GM21529 (cell line): ENCODE measurements at regions not wholly inside any gene's neighbourhood (a gene's known extent, or its start where the extent isn't known, plus 50 kb on each side); places are given as distances from the start of the nearest gene placed in this dataset.

ENCODE experiments used
- ATAC-seq: cut with Tn5 transposase; IDR thresholded peaks from one replicate; pipeline ENCODE4 v1.9.1; 2021; ENCODE audit not compliant: unreplicated experiment

DNA sequence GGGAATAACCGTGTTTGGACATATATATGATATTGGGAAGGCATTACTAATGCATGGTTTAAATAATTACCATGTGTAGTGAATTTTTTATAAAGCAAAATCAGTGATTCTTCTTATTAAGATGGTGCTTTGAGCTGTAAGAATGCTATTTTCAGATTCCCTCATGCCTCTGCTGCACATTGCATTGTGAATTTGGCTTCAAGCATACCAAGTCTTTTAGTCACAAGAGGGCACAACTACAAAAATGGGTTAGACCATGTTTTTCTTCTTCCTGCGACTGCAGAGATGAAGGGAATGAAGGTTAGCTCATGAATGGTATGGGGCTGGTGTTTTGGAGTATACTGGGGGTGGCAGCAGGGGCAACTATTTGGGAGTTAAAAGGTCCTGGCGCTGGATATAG is 320.1 kb downstream of the SLC4A3 start:
- ATAC-seq, result no peak

- no peak for ATAC-seq
These were observed 321.6 kb downstream of the SLC4A3 start for GRCh38 chr2:219949053-219949452.

- ATAC-seq, result no peak
These were observed 323.7 kb downstream of the SLC4A3 start for GRCh38 chr2:219951099-219951498.

- ATAC-seq, result no peak
These were observed 326.9 kb downstream of the SLC4A3 start for GRCh38 chr2:219954331-219954730.

- peak; percentile 51 for ATAC-seq
These were observed 330.4 kb downstream of the SLC4A3 start for GRCh38 chr2:219957820-219958219.

- no peak for ATAC-seq
These were observed 331.5 kb downstream of the SLC4A3 start for GRCh38 chr2:219958941-219959340.

GRCh38 chr2:219959471-219959870 is 332.0 kb downstream of the SLC4A3 start:
- ATAC-seq, result no peak

- no peak for ATAC-seq
These were observed 334.6 kb downstream of the SLC4A3 start for GRCh38 chr2:219961947-219962498.

DNA sequence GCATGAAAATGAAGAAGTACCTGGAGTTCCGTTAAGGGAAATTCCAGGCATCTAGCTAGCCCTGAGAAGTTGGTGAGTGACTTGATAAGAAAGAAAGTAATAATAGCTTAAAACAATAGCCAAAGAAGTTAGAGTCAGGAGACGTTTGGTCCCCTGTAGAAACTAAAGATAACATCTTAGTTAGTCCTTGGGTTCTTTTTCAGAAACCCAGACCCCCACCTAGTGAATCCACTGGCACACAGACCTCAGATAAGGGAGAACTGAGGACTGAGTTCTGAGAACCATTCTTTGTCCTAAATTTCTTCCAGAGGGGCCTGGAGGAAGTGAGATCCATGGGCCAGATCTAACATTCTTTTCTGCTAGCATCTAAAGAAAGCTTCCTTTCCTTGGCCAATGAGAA is 335.4 kb downstream of the SLC4A3 start:
- ATAC-seq, result no peak

DNA sequence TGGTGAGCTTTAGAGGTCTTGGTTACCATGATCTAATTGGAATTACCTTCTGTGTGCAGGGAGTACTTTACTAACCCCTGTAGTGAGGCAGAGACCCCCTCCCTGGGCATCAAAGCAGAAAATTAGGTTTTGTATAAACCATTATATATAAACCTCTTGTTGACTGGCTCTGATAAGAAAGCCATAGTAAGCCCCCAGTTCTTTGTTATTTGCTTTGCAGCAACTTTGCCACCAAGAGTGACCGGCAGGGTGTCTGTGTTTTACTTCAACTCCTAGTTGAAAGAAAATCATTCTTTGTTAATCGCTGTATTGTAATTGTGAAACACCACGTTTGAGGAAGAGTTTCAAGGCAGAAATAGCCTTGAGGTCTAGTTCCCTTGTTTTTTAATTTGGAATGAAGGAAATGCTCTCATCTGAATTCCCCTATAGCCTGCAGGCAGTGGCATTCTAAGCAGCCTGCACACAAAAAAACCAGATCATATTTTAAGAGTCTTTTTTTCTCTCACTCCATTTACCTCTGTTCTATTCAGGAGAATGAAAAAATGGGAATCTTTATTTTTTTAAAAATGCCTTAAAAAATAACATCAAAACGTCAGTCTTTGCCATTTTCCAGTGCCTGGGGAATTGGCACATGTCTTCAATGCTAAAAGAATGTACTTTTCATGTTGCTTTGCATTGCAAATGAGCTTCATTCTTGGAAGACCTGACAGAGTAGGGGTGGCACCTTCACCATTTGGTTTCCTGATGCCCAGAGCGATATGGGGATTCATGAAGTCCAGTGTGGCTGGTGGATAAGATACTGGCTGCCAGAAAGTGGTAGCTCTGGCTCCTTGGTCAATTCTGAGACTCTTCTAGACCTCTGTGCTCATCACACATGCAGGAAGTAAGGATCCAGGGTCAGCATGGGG is 338.1 kb downstream of the SLC4A3 start:
- no peak for ATAC-seq

GRCh38 chr2:219967247-219968245 is 340.1 kb downstream of the SLC4A3 start:
- ATAC-seq, result no peak

- no peak for ATAC-seq
These were observed 341.4 kb downstream of the SLC4A3 start for GRCh38 chr2:219968685-219969345.

- no peak for ATAC-seq
These were observed 342.1 kb downstream of the SLC4A3 start for GRCh38 chr2:219969508-219969907.

- no peak for ATAC-seq
These were observed 345.7 kb downstream of the SLC4A3 start for GRCh38 chr2:219973136-219973535.

- no peak for ATAC-seq
These were observed 349.4 kb downstream of the SLC4A3 start for GRCh38 chr2:219976871-219977270.

DNA sequence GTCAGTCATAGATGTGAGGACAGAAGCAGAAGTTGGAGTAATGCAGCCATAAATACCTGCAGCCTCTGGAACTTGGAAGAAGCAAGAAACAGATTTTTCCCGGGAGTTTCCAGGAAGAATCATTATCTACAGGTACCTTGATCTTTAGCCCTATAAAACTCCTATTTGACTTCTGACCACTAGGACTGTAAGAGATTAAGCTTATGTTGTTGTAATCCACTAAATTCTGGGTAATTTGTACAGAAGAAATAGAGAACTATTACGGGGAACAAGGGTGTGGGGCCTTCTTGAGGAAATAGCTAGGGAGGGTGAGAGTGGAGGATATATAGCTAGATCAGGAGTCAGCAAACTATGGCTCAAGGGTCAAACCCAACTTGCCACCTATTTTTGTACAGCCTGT is 353.2 kb downstream of the SLC4A3 start:
- no peak for ATAC-seq

DNA sequence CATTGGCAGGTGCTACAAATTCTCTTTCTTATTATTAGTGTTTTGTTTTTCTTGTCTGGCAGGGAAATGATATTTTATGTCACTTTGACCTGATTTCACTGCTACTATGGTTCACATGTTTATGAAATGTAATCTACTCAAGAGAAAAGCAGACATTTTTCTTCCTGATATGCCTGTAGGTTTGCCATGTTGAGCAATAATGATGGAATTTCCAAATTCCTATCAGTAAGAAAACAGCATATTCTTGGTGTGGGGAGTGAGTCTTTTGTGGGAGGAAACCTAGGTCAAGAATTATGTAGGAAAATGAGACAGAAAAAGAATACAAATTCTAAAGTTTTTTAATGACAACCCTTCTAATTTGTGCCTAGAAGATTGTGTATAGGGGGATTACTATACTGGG is 356.4 kb downstream of the SLC4A3 start:
- ATAC-seq, result no peak

- ATAC-seq, result no peak
These were observed 357.6 kb downstream of the SLC4A3 start for GRCh38 chr2:219985017-219985416.

- ATAC-seq, result no peak
These were observed 360.4 kb downstream of the SLC4A3 start for GRCh38 chr2:219987830-219988229.

DNA sequence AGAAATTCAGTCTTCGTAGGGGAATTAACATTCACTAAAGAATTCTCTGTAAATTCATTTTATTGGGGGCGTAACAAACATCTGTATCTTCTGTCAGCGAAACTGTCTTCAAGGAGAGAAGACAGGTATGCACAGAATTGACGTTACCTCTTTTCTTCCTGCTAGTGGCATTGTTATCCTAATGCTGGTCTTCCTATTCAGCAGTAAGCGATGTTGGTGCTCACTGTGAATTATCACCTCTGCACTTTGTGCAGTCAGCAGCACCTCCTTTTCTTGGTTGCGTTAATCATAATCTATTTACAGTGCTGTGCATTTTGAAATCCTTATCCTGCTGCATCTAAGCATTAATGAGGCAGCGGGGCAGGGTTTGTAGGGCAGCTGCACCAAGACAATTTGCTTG is 362.3 kb downstream of the SLC4A3 start:
- ATAC-seq, result no peak

GRCh38 chr2:219991116-219991515 is 363.7 kb downstream of the SLC4A3 start:
- no peak for ATAC-seq
